HG03095 (cell line): ENCODE measurements at regions not wholly inside any gene's neighbourhood (a gene's known extent, or its start where the extent isn't known, plus 50 kb on each side); places are given as distances from the start of the nearest gene placed in this dataset.
"Not testable (repeated sequence)": the region's sequence is repeated elsewhere in the genome, so short reads cannot be mapped to it uniquely, and the experiment has no call there.

Source experiments
- ATAC-seq: cut with Tn5 transposase; IDR thresholded peaks from one replicate; pipeline ENCODE4 v1.9.1; 2021; ENCODE audit warnings: moderate library complexity; ENCODE audit not compliant: unreplicated experiment

DNA sequence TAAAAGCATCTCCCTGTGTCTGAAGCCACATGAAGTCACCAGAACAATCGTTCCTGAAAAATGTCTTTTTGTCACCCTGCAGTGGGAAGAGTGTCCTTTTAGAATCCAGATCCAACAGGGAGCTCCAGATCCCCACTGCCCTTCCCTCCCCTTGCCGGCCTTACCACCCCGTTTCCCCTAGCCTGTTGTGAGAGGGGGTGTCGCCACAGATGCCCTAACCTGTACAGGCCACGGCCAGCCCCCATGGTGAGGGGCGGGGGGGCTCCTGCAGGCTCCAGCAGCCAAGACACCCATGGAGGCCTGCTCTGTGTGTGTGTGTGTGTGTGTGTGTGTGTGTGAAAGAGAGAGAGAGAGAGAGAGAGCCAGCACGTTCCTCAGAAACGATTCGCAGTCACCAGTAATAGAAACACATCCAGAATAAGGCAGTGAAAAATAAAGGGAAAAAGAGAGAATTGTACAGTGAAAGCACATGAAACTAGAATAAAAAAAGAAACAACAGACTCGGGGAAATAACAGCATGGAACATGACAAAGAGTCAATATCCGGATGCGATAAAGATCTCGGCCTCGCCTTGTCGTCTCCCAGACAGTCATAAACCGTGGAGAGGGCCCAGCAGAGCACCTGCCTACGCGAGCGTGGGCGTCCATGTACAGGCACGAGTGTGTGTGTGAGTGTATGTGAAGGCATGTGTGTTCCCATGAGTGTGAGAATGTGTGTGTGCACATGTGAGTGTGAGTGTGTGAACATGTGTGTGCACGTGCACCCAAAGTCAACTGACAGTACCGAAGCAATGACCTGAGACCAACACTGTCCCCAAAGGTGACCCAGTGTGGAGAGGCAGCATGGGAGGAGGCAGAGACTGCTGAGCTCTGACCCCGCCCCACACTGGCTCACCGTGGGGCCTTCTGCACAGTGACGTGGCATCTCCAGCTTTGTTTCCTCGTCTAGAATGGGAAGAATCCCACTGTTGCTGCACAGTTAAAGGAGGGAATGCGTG lies 303.8 kb downstream of the NPHP4 start:
- ATAC-seq = no peak

DNA sequence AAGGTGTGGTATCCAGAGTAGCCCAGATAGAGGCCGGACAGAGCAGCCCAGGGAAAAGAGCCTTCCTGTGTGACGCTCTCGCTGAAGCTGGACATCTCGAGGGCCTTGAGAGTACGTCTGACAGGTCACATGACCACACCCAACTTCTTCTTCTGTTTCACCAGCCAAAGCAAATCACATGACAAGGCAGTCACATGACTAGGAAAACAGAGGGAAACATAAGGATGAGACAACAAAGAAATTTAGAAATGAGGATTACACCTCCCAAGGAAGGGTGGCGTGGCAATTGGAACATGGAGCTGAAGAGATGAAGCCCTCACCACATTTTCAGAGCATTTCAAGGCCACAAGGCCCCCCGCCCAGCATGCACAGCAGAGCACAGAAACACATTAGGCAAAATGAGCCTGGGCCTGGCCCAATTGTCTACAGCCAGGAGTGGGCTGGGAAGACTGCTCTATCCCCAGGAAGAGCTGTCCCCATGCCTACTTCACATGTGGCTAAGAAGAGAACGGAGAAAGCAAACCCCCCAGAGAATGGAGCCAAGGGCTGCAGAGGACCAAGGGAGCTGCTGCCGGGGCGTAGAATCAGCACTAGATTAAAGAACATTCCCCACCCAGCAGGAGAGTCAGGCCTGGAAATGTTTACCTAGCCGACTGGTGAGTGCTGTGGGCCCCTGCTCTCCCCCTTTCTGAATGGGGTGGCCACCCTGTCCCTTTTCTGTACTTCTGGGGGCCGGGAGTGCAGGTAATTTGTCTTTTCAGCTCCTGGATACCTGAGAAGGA lies 305.1 kb downstream of the NPHP4 start:
- ATAC-seq = no peak

DNA sequence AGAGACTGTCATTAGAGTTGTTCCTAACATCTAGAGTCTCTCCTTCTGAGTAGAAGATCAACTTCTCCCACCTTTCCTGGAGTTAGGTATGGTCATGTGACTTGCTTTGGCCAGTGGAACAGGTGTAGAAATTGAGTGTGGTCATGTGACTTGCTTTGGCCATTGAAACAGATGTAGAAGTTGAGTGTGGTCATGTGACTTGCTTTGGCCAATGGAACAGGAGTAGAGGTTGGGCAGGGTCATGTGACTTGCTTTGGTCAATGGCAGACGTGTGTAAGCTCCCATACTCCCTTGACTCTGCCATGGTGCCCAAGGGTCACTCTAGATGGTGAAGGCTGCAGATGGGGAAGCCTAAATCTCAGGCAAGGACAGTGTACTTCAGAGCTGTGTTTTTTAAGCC lies 306.0 kb downstream of the NPHP4 start:
- ATAC-seq = no peak

DNA sequence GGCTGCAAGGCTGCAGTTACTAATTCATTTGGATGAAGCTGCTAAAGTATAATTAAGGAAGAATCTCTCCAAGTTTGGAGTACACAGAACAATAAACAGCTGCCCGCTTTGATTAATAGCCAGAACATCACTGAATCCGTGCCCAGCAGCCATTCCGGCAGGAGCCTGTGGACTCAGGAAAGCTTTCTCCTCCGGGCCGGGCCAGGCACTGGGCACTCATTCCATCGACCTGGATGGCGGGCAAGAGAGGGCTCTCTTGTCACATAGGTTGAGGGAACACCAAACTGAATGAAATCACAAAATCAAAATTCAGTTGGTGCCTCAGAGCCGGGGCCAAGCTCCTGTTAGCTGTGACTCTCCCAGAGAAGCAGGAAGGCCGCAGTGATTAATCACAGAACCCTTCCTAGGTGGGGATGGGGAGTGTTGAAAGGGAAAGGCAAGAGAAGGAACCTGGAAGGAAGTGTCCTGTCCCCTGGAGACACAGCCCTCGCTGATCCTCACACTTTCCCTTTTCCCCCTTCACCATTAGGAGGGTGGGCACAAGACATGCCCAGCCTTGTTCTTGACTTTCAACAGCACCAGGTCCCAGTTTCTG lies 306.7 kb downstream of the NPHP4 start:
- no peak for ATAC-seq

DNA sequence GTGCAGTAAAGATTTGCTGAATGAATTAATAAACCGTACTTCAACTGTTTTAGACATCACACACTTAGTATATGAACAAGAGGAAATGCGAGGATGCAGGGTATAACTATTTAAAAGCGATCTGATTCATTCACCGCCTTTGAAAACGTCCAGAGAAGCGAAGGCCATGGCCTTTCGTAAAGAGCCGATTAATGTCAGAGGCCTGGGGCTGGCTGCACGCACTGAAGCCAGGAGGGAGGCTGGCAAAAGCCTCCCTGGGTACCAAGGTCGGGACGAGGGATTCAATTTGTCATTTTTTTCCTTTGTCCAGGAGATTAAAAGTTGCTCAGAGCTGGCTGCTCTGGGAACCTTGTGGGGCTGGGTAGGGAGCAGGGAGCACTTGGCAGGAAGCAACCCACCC lies 307.4 kb downstream of the NPHP4 start:
- no peak for ATAC-seq

DNA sequence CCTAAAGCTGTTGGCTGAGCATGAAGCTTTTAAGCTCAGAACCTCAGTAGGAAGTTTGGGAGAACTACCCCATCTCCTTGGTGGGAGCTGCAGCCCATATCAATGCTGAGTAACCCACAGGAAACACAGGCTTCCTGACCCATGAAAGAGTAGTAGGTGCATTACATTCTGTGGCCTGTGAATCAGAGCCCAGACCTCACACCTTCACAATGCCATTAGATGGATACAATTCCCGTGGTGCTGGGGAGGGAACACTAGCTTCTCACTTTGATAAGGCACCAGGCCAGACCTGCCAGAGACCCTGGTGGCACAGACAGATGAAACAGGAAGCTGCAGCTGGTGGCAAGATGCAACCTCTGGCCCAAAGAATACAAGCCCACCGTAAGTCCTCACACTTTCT lies 308.8 kb downstream of the NPHP4 start:
- no peak for ATAC-seq

DNA sequence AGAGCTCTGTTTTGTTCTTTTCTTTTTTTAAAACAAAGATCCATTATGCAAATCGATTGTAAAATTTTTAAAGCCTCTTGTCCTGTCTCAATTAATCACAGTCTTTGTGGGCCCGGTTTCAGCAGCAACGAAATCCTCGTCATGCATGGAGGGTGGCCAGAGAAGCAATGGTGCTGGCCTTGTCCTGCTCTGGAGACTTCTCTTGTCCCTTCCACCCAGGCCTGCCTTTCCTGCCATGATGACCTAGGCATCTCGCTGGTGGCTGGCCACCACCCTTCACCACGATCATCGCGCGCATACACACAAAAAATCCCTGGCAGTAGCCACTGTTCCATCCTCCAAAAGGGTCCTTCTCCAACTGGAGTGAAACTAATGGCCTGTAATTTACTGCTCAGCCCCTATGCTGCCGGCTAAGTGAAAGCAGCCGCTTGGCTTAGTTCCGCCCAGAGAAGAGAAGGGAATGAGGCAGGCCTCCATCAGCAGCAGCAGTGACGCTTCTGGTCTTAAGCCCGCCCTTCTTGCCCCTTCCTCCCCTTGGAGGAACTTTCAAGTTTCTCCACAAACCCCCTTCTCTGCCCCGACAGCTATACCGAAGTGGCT lies 309.5 kb downstream of the NPHP4 start:
- no peak for ATAC-seq

DNA sequence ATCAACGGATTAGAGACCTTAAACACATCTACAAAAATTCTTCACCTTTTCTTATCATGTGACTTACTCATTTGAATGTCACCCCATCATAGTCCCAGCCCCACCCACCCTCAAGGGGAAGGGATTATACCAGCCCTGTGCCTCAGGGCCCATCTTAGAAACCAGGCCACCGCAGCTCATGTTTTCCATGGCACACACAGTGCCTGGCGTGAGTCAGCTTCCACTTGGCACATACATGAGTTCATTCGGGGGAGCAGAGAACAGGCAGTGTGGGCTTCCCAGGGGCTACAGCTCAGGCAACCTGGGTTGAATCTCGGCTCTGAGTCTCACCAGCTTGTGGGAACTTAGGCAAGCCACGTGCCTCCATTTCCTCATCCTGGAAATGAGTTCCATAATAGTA lies 310.6 kb downstream of the NPHP4 start:
- no peak for ATAC-seq

DNA sequence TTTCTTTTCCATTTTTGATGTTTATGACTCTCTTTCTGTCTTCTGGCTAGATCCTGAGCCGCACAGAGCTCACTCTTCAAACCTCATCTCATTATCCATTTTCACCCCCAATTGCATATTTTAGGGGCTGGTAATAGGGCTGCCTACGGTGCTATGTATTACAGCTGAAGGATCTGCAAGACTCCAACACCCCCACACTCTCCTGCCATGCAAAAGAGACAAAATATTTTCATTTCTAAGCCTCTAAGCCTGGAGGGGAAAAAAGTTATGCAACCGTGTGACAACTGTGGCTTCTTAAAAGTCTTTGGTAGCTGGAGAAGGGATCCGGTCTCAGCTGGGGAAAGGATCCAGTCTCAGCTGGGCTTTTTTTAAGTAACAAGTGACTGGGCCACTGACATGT lies 311.6 kb downstream of the NPHP4 start:
- ATAC-seq = no peak

DNA sequence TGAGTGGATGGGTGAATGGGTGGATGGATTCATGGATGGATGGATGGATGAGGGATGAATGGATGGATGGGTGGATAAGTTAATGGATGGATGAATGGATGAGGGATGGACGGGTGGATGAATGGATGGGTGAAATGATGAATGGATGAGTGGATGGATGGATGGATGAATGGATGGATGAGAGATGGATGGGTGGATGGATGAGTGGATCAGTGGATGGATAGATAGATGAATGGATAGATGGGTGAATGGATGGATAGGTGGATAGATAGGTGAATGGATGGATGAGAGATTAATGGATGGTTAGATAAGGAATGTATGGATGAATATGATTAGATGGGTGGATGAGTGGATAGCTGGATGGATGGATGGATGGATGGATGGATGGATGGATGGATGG lies 313.5 kb downstream of the NPHP4 start:
- no peak for ATAC-seq

DNA sequence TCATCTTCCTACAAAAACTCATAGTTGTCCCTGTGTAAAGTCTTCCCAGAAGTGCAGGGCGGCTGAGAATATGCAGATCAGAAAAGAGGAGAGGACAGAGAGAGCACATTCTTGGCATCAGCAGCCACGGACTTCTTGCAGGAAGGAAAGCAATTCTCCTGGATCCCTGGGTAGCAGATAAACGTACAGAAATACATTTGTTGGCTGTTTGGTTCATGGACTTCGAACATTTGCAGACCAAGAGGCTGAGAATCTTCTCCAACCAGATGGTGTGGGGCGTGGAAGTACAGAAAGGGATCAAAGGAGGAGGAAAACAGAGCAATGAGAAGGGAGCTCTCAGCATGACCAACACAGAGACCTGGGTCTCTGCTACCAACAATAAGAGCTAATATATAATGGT lies 319.9 kb downstream of the NPHP4 start:
- not testable (repeated sequence) for ATAC-seq

DNA sequence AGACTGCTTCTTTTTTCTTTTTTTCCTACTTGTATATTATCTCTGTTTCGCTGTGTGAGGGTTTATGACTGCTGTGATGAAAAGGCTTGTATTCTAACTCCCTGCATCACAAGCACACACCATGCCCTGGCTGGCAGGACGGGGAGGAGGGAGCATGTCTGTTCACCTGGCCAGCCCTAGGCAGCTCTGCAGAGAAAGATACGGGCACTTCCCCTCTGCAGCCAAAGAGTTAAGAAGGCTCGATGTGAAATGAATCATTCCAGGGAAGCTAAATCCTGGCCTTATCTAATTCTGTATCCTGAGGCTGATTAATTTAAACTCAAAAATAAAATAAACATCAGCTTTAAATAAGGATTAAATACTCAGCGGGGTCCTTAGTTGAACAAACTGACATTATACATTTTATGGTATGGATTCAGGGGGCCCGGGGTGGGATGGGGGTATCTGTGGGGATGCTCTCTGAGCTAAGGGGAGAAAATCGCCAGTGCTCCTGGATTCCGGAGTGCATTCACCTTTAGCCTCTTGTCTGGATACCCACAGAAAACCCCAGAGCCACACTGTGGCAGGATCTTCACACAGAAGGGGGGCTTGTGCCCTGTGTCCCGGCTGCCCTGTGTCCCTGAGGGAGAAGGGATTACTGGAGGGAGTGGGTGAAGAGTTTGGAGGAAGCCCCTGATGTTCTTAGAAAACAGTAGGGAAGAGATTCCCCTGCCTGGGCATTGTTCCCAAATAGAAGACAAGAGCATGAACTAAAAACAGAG lies 321.5 kb downstream of the NPHP4 start:
- no peak for ATAC-seq

DNA sequence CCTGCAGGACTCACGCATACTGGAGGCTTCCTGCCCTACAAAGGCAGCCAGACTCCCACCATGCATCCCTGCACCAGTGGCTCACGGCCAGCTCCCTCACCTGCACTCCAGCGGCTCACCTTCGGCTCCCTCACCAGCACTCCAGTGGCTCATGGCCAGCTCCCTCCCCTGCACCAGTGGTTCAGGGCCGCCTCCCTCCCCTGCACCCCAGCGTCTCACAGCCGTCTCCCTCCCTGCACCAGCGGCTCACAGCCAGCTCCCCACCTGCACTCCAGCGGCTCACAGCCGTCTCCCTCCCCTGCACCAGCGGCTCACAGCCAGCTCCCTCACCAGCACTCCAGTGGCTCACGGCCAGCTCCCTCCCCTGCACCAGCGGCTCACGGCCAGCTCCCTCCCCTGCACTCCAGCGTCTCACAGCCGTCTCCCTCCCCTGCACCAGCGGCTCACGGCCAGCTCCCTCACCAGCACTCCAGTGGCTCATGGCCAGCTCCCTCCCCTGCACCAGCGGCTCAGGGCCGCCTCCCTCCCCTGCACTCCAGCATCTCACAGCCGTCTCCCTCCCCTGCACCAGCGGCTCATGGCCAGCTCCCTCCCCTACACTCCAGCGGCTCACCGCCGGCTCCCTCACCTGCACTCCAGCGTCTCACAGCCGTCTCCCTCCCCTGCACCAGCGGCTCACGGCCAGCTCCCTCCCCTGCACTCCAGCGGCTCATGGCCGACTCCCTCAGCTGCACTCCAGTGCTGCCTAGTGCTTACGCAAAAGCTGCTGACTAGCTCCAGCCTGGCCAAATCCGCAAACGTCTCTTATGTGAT lies 324.5 kb downstream of the NPHP4 start:
- ATAC-seq = no peak

DNA sequence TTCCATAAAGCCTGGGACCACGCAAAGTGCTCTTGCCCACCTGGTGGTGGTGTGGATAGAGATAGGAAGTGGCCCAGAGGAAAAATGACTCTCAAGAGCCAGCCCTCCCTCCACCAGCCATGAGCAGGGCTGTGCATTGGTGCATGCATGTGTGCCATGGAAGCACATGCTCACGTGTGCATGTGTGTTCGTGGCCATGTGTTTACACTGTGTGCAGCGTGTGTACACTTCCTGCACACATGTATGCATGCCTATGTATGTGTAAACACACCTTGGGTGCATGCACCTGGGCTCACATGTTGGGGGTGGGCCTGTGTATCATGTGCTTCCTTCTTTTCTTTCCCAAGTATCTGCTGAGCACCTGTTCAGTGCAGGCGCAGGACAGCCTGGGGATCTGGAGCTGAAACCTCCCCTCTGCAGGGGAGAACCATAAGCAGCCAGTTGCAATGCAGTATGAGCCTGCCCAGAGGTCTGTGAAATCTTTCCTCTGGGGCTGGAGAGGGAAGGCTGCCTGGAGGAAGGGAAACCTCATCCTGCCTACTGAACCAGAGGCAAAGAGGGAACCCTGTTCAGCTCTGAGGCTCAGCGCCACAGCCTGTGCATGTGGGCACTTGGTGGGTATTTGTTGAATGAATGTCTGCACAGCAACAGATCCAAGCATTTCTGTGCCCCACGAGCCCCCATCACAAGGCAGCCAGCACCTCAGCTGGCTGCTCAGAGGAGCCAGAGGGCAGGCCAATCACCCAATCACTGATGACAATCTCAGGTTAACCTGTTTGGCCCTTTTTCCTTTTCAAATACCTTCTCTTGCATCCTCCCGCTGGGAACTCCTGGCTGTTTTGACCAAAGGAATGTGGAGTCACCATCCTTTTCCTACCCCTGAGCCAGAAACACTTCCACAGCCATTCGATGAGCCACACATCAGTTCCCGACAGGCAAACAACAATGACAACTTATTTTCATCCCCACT lies 327.0 kb downstream of the NPHP4 start:
- ATAC-seq = no peak

DNA sequence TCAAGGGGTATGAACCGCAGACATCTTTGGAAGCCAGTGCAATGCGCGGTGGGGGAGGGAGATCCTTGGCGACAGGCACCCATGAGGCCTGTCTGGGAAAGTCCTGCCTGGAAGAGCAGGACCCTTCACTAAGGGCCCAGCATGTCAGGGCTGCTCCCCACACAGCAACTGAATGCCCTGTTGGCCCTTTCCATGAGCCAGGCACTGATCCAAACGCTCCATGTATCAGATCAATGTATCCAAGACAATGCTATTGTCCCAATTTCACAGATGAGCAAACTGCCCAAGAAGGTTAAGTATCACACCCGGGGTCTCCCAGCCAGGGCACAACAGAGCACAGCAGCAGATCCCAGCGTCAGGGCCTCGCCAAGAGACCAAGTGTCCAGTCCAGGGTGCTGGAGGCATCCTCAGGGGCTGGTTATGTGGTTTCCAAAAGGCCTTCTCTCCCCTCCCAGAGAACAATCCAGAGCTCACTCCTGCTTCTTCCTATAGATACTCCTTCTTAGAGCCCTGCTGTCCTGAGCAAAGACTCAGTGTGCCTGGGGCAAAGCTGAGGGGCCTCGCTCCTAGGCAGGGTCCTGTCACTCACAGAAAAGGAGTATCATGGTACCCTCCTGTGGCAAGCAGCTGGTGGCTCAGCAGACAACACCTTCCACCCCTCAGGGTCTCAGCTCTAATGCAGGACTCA lies 328.0 kb downstream of the NPHP4 start:
- ATAC-seq = no peak

DNA sequence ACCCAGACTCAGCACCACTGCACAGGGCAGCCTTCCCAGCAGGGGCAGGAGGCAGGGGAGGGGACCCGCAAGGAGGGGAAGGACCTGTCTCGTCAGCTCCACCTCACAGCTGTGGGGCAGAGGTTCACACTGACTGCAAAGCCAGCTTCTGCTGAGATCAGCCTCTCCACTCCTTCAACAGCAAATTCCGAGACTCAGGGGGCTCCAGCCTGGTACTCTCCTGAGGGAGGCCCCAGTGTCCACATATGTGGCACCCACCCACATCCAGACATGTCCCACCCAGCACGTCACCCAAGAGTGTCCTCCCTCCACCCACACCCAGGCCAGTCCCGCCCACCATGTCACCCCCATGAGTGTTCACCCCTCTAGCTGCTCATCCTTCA lies 329.5 kb downstream of the NPHP4 start:
- no peak for ATAC-seq

DNA sequence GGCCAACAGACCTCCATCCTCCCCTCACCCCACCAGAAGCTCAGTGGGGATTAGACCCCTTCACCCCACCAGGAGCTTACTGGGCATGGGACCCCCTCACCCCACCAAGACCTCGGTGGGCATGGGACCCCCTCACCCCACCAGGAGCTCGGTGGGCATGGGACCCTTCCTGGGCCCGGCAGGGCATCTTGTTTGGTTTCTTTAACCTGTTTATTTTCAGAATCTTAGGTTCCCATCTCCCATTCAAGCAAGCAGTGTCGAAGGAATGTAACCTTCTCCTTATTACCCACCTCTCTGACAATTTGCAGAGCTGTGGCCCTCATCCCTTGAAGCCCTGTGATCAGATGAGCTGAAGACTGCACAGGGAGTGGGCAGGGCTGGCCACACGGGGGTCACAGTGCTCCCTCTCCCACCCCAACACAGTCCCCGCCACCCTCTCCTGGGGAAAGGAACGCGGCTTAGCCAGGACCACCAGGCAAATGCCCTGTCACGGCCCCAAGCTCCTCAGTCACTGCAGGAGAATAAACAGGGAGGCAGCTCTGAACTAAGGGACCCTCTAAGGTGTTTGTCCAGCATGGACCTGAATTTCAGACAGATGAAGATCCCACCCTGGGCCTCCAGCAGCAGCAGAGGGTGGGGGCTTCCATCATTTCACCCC lies 330.0 kb downstream of the NPHP4 start:
- no peak for ATAC-seq
